Thyroid gland (tissue), 4 donors: ENCODE measurements at regions not wholly inside any gene's neighbourhood (a gene's known extent, or its start where the extent isn't known, plus 50 kb on each side); places are given as distances from the start of the nearest gene placed in this dataset.
"Not testable (repeated sequence)": the region's sequence is repeated elsewhere in the genome, so short reads cannot be mapped to it uniquely, and the experiment has no call there.

Experiments used
- CTCF ChIP-seq, 6 experiments: fragments of 200-600 bp in 3 of 6; fragments of 450-650 bp in 3 of 6; sonication (generic) in 3 of 6; IDR thresholded peaks; one replicate each; pipeline ENCODE4 v1.5.1; 2016 to 2019; ENCODE audit warnings: antibody characterized with exemption in 6 of 6, mild to moderate bottlenecking in 2 of 6, inconsistent platforms in 1 of 6, moderate library complexity in 1 of 6
- POLR2A ChIP-seq, 2 donors: fragments of 450-650 bp; IDR thresholded peaks; one replicate each; pipeline ENCODE4 v1.6.1; 2017; ENCODE audit warnings: antibody characterized with exemption in 2 of 2, mild to moderate bottlenecking in 2 of 2, moderate library complexity in 1 of 2

GRCh38 chr6:86478316-86478715 is 459.0 kb upstream of the HTR1E start:
- not testable (repeated sequence) for TF ChIP-seq CTCF, POLR2A (IDR thresholded peaks at IDR 0.05)
